Upper lobe of right lung (tissue), 1 donor: ENCODE measurements at regions not wholly inside any gene's neighbourhood (a gene's known extent, or its start where the extent isn't known, plus 50 kb on each side); places are given as distances from the start of the nearest gene placed in this dataset.
"Not testable (repeated sequence)": the region's sequence is repeated elsewhere in the genome, so short reads cannot be mapped to it uniquely, and the experiment has no call there.

Experiments
- ATAC-seq: fragments of 200-7000 bp; cut with Tn5 transposase; one replicate; pipeline ENCODE4 v1.9.1; 2020; ENCODE audit warnings: mild to moderate bottlenecking, moderate library complexity
- DNase-seq: peaks from one replicate; pipeline ENCODE4 v3.0.0-alpha.2; 2020
- H3K27ac ChIP-seq: fragments of 200-600 bp; one replicate; pipeline ENCODE4 v1.8.0; 2022
- H3K27me3 ChIP-seq: fragments of 200-600 bp; one replicate; pipeline ENCODE4 v1.8.0; 2022; ENCODE audit warnings: mild to moderate bottlenecking
- H3K36me3 ChIP-seq: fragments of 200-600 bp; one replicate; pipeline ENCODE4 v1.8.0; 2022
- H3K4me1 ChIP-seq: fragments of 200-600 bp; one replicate; pipeline ENCODE4 v1.8.0; 2022
- H3K4me3 ChIP-seq: fragments of 200-600 bp; one replicate; pipeline ENCODE4 v1.8.0; 2022; ENCODE audit warnings: mild to moderate bottlenecking
- H3K9me3 ChIP-seq: fragments of 200-600 bp; one replicate; pipeline ENCODE4 v1.8.0; 2022
- intact Hi-C: fragments of 100-400 bp; cut with DNase I; formaldehyde crosslinking; loops from one replicate; pipeline ENCODE4 v1.11.0; 2022
- donor health status: DM: no; HTN: yes; CAD: no; lungs with severe emphysema.

- H3K4me3 ChIP-seq, DNase-seq, H3K4me1 ChIP-seq, H3K27me3 ChIP-seq, ATAC-seq, H3K27ac ChIP-seq, H3K36me3 ChIP-seq, H3K9me3 ChIP-seq, intact Hi-C loops: not testable (repeated sequence)
Measured at GRCh38 chr9:138221446-138222054, 344.0 kb downstream of the CACNA1B start.

- H3K36me3 ChIP-seq, H3K9me3 ChIP-seq, H3K4me3 ChIP-seq, intact Hi-C loops, ATAC-seq, DNase-seq, H3K27ac ChIP-seq, H3K4me1 ChIP-seq, H3K27me3 ChIP-seq: not testable (repeated sequence)
Measured at GRCh38 chr9:138237099-138237498, 359.5 kb downstream of the CACNA1B start.

GRCh38 chr9:138282903-138283302 is 405.3 kb downstream of the CACNA1B start:
- DNase-seq, H3K27ac ChIP-seq, H3K36me3 ChIP-seq, H3K4me1 ChIP-seq, H3K4me3 ChIP-seq, intact Hi-C loops, H3K9me3 ChIP-seq, H3K27me3 ChIP-seq, ATAC-seq: not testable (repeated sequence)
